ENCODE measurements at regions not wholly inside any gene's neighbourhood (a gene's known extent, or its start where the extent isn't known, plus 50 kb on each side); places are given as distances from the start of the nearest gene placed in this dataset.
"Not testable (repeated sequence)": the region's sequence is repeated elsewhere in the genome, so short reads cannot be mapped to it uniquely, and the experiment has no call there.

DNA sequence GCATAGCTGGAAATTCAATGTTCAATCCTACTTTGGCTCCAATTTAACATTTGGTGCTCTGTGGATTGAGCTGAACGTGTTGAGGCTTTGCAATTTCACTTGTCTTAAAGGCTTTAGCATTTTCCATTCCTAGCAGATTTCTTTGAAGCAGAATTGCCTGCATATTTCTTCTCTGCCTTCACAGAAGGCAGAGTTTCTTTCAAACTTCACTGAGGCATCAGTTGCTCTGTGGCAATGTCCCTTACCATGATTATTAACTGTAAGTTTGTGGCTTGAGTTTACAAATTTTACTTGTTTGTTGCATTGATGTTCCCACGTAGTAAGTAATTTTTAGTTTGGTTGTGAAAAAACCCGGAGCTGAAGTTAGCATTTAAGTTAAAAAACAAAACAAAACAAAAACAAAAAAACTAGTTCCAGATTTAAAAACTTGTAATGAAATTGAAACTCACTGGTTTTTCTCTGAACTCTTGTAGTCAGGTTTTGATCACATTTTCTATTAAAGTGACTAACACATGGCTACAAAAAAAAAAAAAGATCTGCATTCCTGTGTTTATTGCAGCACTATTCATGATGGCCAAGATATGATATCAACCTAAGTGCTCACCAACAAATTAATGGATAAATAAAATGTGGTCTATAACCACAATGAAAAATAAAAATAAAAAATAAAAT, 55.2 kb upstream of the UXS1 start:
- not testable (repeated sequence) for DNase-seq (ENCODE audit: low read depth in 6 of 9, low spot score in 9 of 9); H3K36me3 ChIP-seq (ENCODE audit: control insufficient read depth in 2 of 2, insufficient read depth in 2 of 2, low read length in 1 of 2); H3K9me3 ChIP-seq (ENCODE audit: control insufficient read depth in 2 of 2, insufficient read depth in 1 of 2, low read length in 1 of 2); H3K4me3 ChIP-seq (ENCODE audit: low read length in 2 of 2); H3K4me1 ChIP-seq (ENCODE audit: control insufficient read depth in 2 of 2, insufficient read depth in 2 of 2, low read length in 2 of 2); H3K27ac ChIP-seq (ENCODE audit: low read depth in 1 of 2, low read length in 1 of 2); H3K27me3 ChIP-seq (ENCODE audit: control insufficient read depth in 2 of 2, insufficient read depth in 1 of 2, low read length in 1 of 2)
- WGBS: 76% methylated on average over 3 of the region's 3 CpGs

DNA sequence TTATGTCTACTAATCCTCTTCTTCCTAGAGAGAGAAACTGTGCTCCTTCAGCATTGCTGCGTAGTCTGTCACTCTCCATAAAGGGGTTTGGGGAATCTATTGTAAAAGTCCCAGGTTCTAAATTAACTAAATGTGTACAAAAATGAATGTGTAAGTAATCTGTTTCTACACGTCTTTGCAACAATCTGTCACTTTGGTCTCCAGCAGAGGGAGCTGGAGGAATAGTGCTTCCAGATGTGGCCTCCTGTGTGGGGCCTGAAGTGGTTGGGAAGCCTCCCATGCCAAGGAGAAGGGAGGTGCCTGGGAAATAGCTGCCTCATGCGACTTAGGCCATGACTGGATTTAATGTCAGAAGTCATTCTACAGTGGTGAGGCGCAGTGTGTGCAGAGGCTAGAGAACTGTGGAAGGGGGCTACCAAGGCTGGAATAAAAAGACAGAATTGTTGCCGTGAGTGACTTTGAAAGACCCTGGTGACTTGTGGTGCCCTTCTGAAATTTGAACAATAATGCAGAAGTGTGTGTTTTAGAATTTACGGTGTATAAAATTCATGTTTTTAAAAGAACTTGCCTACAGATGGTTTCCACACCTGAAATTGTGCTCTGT, 54.5 kb upstream of the UXS1 start:
- H3K4me1 ChIP-seq (ENCODE audit: control insufficient read depth in 2 of 2, insufficient read depth in 2 of 2, low read length in 2 of 2); H3K9me3 ChIP-seq (ENCODE audit: control insufficient read depth in 2 of 2, insufficient read depth in 1 of 2, low read length in 1 of 2); H3K4me3 ChIP-seq (ENCODE audit: low read length in 2 of 2); H3K36me3 ChIP-seq (ENCODE audit: control insufficient read depth in 2 of 2, insufficient read depth in 2 of 2, low read length in 1 of 2); DNase-seq (ENCODE audit: low read depth in 6 of 9, low spot score in 9 of 9); H3K27me3 ChIP-seq (ENCODE audit: control insufficient read depth in 2 of 2, insufficient read depth in 1 of 2, low read length in 1 of 2); H3K27ac ChIP-seq (ENCODE audit: low read depth in 1 of 2, low read length in 1 of 2): not testable (repeated sequence)
- 79% methylated on average over 5 of the region's 6 CpGs for WGBS
